H1 (cell line): ENCODE measurements at regions not wholly inside any gene's neighbourhood (a gene's known extent, or its start where the extent isn't known, plus 50 kb on each side); places are given as distances from the start of the nearest gene placed in this dataset.

Experiments used
- CEBPB ChIP-seq: IDR thresholded peaks from 2 replicates; pipeline ENCODE4 v1.6.1; 2012; ENCODE audit warnings: low read depth, low read length
- EGR1 ChIP-seq: IDR thresholded peaks from 2 replicates; pipeline ENCODE4 v1.6.1; 2011; ENCODE audit warnings: low read depth, low read length, borderline replicate concordance
- GABPA ChIP-seq: IDR thresholded peaks from 2 replicates; pipeline ENCODE4 v1.6.1; 2011; ENCODE audit warnings: mild to moderate bottlenecking, low read length, moderate library complexity, borderline replicate concordance; ENCODE audit not compliant: insufficient read depth
- JUND ChIP-seq: IDR thresholded peaks from 2 replicates; pipeline ENCODE4 v1.6.1; 2011; ENCODE audit warnings: mild to moderate bottlenecking, improper control_type of control experiment, low read length
- KDM4A ChIP-seq: IDR thresholded peaks from one replicate; pipeline ENCODE4 v1.7.1; 2012; ENCODE audit warnings: low read depth, mild to moderate bottlenecking, moderate library complexity, low read length, inconsistent platforms; ENCODE audit not compliant: severe bottlenecking
- KDM5A ChIP-seq: fragments of 200-600 bp; IDR thresholded peaks from 2 replicates; pipeline ENCODE4 v1.7.1; 2012; ENCODE audit warnings: mild to moderate bottlenecking, low read length, inconsistent platforms, mixed read lengths
- TF ChIP-seq, protein P1 (sequence below), 3 experiments: IDR thresholded peaks; 1 replicate in 2 of 3; 2 replicates in 1 of 3; pipeline versions ENCODE4 v1.5.1 to v1.6.1; 2011; ENCODE audit warnings: low read length in 3 of 3, mild to moderate bottlenecking in 3 of 3, inconsistent platforms in 2 of 3, low read depth in 1 of 3, moderate library complexity in 1 of 3; ENCODE audit not compliant: insufficient read depth in 1 of 3; ENCODE audit errors: control extremely low read depth in 1 of 3

DNA sequence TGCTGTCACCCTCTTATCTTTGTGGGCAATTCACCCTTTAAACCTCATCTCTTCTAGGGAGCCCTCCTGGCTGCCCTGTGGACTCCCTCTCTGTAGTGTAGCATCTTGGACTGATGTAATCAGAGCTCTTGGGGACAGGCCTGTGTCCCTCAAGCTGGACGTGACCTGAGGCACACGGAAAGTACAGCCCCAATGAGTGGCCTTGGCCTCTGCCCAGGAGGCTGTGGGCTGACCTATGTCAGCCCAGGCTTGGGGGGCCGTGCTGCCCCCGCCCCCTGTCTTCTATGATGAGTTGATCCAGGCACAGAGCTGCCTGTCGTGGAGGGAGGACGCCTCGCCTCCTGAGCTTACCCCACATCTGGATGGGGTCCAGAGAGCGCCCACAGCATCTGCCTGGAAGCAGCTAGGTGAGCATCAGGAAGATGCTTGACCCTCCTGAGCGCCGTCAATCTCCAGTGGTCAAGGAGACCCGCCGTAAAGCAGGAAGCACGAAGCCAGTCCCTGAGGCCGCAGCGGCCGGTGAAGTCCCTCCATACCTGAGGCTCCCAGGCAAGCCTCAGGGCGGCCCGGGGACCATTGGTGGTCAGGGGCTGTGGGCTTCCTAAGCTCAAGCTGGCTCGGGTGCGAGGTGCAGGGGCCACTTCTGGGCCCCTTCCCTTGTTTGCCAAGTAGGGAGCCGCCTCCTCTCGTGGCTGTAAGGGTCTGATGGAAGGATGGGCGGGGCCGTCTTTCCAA is 1136.9 kb downstream of the BRD1 start (continued):
- TF ChIP-seq EGR1: no peak
- no peak for TF ChIP-seq GABPA
- no peak for TF ChIP-seq KDM4A
- TF ChIP-seq CEBPB: no peak
- no peak for TF ChIP-seq JUND
- TF ChIP-seq KDM5A: no peak
- TF ChIP-seq, protein P1, sequence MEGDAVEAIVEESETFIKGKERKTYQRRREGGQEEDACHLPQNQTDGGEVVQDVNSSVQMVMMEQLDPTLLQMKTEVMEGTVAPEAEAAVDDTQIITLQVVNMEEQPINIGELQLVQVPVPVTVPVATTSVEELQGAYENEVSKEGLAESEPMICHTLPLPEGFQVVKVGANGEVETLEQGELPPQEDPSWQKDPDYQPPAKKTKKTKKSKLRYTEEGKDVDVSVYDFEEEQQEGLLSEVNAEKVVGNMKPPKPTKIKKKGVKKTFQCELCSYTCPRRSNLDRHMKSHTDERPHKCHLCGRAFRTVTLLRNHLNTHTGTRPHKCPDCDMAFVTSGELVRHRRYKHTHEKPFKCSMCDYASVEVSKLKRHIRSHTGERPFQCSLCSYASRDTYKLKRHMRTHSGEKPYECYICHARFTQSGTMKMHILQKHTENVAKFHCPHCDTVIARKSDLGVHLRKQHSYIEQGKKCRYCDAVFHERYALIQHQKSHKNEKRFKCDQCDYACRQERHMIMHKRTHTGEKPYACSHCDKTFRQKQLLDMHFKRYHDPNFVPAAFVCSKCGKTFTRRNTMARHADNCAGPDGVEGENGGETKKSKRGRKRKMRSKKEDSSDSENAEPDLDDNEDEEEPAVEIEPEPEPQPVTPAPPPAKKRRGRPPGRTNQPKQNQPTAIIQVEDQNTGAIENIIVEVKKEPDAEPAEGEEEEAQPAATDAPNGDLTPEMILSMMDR (IDR thresholded peaks at IDR 0.05; ENCODE audit: control extremely low read depth in 1 of 3, insufficient read depth in 1 of 3, low read depth in 1 of 3, low read length in 3 of 3): no peak
